Nephron (organoid): ENCODE measurements at regions not wholly inside any gene's neighbourhood (a gene's known extent, or its start where the extent isn't known, plus 50 kb on each side); places are given as distances from the start of the nearest gene placed in this dataset.

ENCODE experiments used
- H3K27ac Mint-ChIP-seq, 3 experiments: 2 replicates each; pipeline ENCODE4 v1.8.0; 2020; ENCODE audit warnings: mixed read lengths in 3 of 3, mild to moderate bottlenecking in 2 of 3, moderate library complexity in 1 of 3
- H3K27me3 Mint-ChIP-seq: 2 replicates; pipeline ENCODE4 v1.8.0; 2021; ENCODE audit warnings: low read depth, mild to moderate bottlenecking, moderate library complexity, mixed read lengths
- H3K36me3 Mint-ChIP-seq: 2 replicates; pipeline ENCODE4 v1.8.0; 2020; ENCODE audit warnings: low read depth, mixed read lengths
- H3K4me1 Mint-ChIP-seq: 2 replicates; pipeline ENCODE4 v1.8.0; 2020; ENCODE audit warnings: mixed read lengths
- H3K4me3 Mint-ChIP-seq, 3 experiments: 2 replicates each; pipeline ENCODE4 v1.8.0; 2020; ENCODE audit warnings: mild to moderate bottlenecking in 3 of 3, mixed read lengths in 3 of 3, moderate library complexity in 2 of 3
- H3K9me3 Mint-ChIP-seq: 2 replicates; pipeline ENCODE4 v1.8.0; 2020; ENCODE audit warnings: mixed read lengths
- CTCF ChIP-seq, 3 experiments: fragments of 200-600 bp; sonication (generic); IDR thresholded peaks; one replicate each; pipeline ENCODE4 v1.5.0; 2021; ENCODE audit warnings: antibody characterized with exemption in 3 of 3; ENCODE audit not compliant: unreplicated experiment in 3 of 3

- H3K4me1 Mint-ChIP-seq: no peaks in the 10 kb centered on the region
- no peaks in the 10 kb centered on the region for H3K27me3 Mint-ChIP-seq
- TF ChIP-seq CTCF (IDR thresholded peaks at IDR 0.05; ENCODE audit: unreplicated experiment in 3 of 3): no peak
- no peak overlapping the region for H3K27ac Mint-ChIP-seq
- H3K4me3 Mint-ChIP-seq: no peak overlapping the region
- H3K9me3 Mint-ChIP-seq: no peaks in the 10 kb centered on the region
- no peaks in the 10 kb centered on the region for H3K36me3 Mint-ChIP-seq
These were observed 356.2 kb downstream of the TMEM161B start for GRCh38 chr5:87912419-87912818.

- Mint-ChIP-seq H3K36me3 (no peaks in the 10 kb centered on the region), H3K4me3 (no peak overlapping the region), H3K27ac (no peak overlapping the region), H3K27me3 (no peaks in the 10 kb centered on the region), H3K9me3 (no peaks in the 10 kb centered on the region), H3K4me1 (no peaks in the 10 kb centered on the region)
- no peak for TF ChIP-seq CTCF (IDR thresholded peaks at IDR 0.05; ENCODE audit: unreplicated experiment in 3 of 3)
These were observed 359.3 kb downstream of the TMEM161B start for GRCh38 chr5:87909382-87909781.

DNA sequence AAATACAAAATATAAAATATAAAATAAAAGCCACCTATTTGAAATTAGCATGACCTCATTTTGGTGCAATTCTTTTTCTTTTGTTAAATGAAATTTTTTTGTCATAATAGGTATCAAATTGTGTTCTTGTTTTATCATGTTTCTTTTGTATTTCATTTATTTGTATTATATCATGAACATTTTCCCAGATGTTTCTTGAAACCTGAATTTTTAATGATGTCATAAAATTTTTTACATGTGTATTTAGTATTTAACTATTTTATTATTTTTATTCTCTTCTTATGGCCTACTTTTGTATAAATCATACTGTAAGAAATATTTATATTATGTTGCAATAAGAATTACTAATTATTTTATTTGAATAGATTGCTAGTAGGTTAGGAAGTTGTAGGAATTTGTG is 361.7 kb downstream of the TMEM161B start:
- H3K27me3 Mint-ChIP-seq: no peaks in the 10 kb centered on the region
- H3K4me3 Mint-ChIP-seq: no peak overlapping the region

DNA sequence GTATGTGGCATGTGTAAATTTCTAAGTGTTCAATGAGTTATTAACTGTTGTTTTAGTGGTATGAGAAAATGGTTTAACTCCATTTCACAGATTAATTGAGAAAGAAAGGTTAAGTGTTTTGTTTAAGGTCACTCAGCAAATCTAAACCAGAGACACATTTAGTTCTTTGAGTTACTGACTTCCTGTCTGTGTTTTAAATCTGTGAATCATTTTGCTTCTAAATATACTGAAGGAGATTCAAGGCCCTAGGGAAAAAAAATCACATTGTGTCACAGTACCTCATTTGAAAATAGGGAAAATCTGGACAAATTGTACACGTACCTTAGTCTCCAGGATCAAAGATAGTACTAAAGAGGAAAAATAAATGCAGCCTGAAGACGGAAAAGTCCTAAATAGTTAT is 368.2 kb downstream of the TMEM161B start:
- Mint-ChIP-seq H3K4me1 (no peaks in the 10 kb centered on the region), H3K9me3 (no peaks in the 10 kb centered on the region), H3K4me3 (no peak overlapping the region), H3K27ac (peak overlapping the region in 1 of 3 experiments; percentile 50), H3K36me3 (no peaks in the 10 kb centered on the region), H3K27me3 (no peaks in the 10 kb centered on the region)
- no peak for TF ChIP-seq CTCF (IDR thresholded peaks at IDR 0.05; ENCODE audit: unreplicated experiment in 3 of 3)

More for the DNA sequence above, 361.7 kb downstream of the TMEM161B start:
- Mint-ChIP-seq H3K27ac (no peak overlapping the region), H3K4me1 (no peaks in the 10 kb centered on the region), H3K36me3 (no peaks in the 10 kb centered on the region), H3K9me3 (no peaks in the 10 kb centered on the region)
- TF ChIP-seq CTCF (IDR thresholded peaks at IDR 0.05; ENCODE audit: unreplicated experiment in 3 of 3): no peak

GRCh38 chr5:87899721-87900131 is 368.9 kb downstream of the TMEM161B start:
- TF ChIP-seq CTCF (IDR thresholded peaks at IDR 0.05; ENCODE audit: unreplicated experiment in 3 of 3): no peak
- Mint-ChIP-seq H3K36me3 (no peaks in the 10 kb centered on the region), H3K4me3 (no peak overlapping the region)

DNA sequence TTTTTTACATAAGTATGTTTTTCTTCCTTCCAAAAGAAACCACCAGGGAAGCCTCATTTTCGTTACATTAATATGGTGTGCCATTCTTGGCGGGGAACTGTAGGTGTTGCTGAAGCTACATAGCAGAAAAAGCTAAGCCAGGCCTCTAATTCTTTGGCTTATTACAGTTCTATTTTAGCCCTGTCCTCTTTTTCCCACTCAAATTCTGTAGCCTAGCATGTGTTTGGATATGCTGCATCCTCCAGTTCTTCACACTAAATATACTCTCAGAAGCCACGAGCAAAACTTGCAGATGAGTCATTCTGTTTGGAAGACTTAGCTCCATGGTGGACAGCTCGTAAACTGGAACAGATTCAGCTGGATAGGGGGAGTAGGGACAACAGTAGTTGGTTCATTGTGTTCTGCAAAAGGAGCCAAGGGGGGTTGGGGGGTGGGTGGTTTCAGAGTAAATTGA is 369.4 kb downstream of the TMEM161B start:
- Mint-ChIP-seq H3K36me3 (no peaks in the 10 kb centered on the region), H3K9me3 (no peaks in the 10 kb centered on the region), H3K4me3 (no peak overlapping the region), H3K27me3 (no peaks in the 10 kb centered on the region), H3K27ac (peak overlapping the region in 1 of 3 experiments; percentile 50), H3K4me1 (no peaks in the 10 kb centered on the region)
- no peak for TF ChIP-seq CTCF (IDR thresholded peaks at IDR 0.05; ENCODE audit: unreplicated experiment in 3 of 3)

More at GRCh38 chr5:87899721-87900131, 368.9 kb downstream of the TMEM161B start:
- H3K27ac Mint-ChIP-seq: peak overlapping the region in 1 of 3 experiments; percentile 50
- no peaks in the 10 kb centered on the region for H3K9me3 Mint-ChIP-seq
- no peaks in the 10 kb centered on the region for H3K27me3 Mint-ChIP-seq
- no peaks in the 10 kb centered on the region for H3K4me1 Mint-ChIP-seq
